Urothelium cell line (cell line): ENCODE measurements at regions not wholly inside any gene's neighbourhood (a gene's known extent, or its start where the extent isn't known, plus 50 kb on each side); places are given as distances from the start of the nearest gene placed in this dataset.

Source experiments
- DNase-seq: peaks from one replicate; pipeline ENCODE4 v3.0.0; 2011; ENCODE audit warnings: low spot score, mixed read lengths
- FAIRE-seq: peaks from 2 replicates; lab custom pipeline; 2011; peaks lifted over from hg19 to GRCh38; lab: Jason Lieb, UNC

DNA sequence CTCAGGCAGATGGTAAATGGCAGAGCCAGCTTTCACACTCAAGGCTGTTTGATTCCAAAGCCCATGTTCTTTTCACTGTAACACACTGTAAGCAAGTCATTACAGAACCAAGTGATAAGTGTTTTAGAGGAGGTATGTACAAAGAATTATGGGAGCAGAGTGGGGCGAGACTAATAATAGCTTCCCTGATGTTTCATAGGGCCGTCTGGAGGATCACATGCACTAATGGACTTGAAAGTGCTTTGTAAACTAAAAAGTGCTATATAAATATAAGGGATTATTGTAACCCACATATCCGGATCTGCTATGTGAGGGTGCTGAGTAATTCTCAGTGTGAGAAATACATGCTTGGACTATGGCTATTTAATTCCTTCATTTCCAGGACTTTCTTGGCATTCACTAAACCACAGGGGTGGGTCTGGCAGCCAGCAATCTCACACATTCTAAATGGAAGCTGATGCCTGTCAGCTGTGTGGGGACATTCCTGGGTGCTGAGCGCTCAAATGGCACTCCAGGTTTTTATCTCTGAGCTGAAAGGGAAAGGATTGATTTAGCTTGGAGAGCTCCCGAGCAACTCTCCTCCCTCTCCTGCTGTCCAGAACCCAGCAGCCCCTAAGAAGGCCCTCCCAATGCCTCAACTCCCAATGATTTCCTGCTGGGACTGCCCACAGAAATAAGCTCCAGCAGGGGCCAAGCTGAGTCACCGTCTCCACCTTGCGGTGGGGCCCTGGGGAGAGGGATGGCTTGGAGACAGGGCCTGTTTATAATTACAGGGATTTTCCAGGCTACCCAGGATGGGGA is 222.8 kb downstream of the SOX11 start:
- DNase-seq (peak; percentile 76), FAIRE-seq (no peak)

DNA sequence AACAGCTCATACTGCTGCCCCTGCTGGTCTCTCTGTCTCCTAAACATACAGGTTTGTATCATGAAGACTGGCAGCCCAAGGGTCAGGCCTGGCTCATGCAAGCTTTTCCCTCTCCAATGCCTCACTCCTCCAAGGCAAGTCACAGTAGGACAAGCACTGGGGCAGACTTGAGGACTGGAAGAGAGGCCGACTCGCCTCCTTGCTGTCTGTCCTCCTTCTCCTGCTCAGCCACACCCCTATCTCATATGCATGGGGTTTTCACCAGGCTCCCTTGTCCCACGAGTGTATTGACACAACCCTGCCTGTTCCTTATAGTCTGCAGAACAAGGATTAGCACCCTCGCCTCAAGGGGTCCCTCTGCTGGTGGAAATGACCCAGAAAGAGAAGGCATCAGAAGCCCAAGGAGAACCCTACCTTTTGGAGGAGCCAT is 223.7 kb downstream of the SOX11 start:
- no peak for FAIRE-seq
- no peak for DNase-seq

DNA sequence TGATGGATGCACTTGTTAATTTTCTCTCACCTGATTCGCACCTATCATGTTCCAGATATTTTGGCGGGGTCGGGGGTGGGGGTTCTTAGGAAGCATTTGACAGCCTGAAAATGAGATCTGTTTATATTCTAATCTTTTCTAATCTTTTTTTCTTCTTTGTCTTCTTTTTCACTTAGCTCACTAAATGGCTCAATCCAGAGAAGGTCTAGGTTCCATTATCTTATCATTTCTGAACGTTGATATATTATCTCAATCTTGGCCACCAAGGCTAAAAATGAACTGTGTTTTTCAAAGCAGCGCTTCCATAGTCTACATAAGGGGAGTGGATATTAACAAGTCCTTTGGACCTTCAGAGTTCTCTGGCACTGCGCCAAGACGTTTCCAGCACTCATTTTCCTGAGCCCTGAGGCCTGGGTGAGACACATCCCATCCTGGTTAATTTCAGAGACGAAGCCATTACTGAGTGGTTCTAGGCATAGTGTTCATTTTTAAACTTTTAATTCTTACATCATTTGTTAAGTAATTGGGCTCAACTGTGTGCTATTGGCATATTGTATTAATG is 229.0 kb downstream of the SOX11 start:
- DNase-seq, result no peak
- FAIRE-seq, result no peak

DNA sequence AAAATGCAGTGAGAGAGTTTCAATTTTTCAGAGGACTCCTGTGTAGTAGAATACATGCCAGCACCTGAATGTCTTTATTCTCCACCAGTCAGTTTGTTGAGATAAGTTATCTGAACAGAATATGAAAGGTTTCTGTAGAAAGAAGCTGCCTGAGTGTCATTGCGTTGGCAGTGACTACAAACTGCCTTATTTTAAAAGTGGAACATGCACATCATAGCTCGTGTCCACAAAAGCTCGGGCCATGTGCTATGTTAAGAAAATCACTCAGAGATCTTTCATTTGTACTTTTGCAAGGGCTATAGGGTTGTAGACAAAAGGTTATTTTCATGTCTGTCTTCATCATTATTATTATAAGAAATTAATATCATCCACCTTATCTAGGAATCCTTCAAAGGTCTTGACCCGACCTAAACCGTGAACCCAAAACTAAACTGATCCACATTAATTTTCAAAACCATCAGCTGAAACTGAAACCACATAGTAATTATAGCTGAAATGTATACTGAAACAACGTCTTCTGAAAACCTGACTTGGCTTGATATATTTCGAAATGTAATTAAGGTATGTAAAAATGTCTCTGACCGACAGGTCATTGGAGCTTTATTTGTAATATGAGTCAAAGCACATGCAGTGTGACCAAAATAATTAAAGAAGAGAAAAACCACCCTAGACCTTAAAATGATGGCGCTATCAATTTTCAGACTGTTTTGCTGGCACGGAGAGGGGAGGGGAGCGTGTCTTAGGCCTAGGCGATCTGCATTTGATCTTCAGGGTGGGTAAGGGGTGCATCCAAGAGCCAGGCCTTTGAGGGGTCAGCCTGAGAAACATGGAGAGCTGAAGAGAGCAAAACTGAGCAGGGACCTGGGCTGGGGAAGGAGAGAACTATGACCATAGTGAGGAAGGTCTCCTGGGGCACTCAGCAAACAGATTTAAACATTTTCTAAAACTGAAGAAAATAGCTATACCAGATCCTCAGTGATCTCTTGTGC is 232.1 kb downstream of the SOX11 start:
- FAIRE-seq (no peak), DNase-seq (no peak)

DNA sequence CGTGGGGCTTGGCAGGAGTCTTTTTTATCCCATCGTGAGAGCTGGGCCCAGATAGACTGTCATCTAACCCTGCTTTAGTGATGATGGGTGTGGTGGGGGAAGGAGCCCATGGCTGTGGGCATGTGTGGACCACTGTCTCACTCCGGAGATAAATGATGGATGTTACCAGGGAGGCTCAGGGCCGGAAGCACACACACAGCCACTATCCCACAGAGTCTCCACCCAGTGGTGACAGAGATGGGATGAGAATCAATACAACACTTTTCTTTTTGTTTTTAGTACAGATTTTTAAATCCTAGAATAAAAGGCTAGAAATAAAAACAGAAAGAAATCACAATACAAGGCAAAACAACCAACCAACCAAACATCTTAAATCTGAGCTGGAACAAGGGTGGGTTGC is 233.4 kb downstream of the SOX11 start:
- DNase-seq (no peak), FAIRE-seq (no peak)

DNA sequence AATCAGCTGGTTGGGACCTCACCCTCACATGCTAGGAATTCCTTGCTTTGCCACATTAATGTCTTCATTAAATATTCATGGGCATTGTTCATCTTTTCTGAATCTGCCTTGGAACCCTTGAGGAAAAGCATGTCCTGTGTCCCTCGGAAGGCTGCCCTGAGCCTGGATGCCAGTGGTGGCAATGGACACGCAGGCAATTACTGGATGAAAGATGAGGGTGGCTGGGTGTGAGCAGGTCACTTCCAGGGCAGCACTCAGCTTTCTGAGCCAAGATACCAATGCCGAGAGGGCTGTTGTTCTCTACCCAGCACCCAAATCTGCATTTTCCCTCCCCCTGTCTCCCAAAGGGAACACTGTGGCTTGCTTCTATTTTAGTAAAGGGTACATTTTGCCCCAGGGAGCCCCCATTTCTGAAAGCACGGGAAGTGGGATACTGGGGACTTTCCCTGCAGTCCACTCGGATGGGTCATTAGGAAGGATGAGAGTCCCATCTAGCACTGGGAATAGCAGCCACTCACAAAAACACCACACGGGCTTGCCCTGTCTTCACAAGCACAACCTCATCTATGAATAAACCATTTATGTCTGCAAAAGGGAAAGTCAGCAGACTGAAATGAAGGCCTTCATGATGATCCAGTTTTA is 234.8 kb downstream of the SOX11 start:
- no peak for FAIRE-seq
- no peak for DNase-seq

DNA sequence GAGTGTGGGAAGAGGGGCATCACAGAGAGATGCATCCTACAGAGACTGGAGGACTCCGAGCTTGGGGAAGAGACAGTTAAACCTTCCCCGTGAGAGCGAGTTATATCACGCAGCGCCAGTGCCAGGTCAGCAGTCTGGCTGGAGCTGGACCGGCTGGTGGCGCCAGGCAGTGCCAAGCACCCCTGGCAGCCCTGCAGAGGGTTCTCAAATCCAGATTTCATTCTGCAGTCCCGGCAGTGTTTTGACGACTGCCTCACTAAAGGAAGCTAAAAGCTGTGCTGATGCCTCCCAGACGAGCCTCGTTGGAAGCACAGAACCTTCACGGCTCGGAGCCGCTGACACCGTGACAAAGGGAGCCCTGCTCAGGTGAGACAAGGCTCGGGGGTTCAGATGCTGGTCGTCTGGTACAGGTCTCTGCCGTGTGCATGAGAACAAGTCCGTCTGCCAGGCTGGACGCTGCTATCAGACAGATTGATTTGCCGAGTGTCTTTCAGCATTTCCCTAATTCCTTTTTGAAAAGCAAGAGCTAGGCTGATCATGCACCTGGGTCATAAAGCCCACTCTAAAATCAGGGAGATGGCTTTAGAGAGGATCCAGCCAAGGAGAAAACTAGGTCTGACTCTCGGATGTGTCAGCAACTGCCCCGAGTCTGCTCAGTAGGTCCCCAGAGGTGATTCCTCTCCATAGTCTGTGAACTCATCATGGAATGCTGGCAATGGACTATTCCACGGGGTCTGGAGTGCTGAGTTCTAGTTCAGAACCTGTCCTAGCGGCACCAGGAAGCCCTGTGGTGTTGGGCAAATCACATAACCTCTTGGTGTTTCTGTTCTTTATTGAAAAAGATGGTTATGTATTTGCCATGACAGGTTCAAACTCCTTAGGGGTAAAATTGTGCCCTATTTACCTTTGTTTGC is 240.6 kb downstream of the SOX11 start:
- DNase-seq (no peak), FAIRE-seq (no peak)

DNA sequence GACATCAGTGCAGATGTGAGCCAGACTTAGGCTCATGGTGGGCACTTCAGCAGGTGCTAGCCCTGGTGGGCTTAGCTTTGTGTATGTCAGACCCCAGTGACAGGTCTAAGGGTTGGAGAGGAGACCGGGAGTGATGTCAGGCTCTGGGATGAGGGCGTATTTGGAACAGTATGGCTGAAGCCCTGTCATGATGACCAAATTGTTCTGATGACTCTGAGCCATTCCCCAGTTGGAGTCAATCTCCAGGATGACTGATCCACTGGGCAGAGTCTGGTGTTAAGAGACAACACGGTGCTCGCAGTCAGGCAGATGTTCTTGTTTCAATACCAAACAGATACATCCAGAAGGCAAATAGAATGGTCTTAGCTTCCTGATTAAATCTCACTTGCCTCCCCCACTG is 241.5 kb downstream of the SOX11 start:
- DNase-seq, result no peak
- no peak for FAIRE-seq

DNA sequence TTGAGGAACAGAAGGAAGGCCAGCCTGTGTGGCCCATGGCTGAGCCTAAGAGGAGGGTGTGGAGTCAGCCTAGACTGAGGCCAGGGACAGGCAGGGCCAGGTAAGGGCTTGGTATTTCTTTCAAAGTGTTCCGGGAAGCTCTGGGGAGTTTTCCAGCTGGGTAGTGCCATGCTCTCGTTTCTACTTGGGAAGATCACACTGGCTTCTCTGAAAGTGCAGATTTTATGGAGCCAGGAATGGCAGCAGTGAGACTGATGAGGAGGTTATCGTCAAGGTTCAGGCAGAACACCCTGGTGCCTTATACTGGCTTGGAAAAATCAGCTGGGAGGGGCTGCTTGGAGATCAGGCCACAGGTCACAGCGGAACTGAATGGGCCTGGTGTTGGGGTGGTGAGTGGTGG is 245.1 kb downstream of the SOX11 start:
- FAIRE-seq (no peak), DNase-seq (no peak)

DNA sequence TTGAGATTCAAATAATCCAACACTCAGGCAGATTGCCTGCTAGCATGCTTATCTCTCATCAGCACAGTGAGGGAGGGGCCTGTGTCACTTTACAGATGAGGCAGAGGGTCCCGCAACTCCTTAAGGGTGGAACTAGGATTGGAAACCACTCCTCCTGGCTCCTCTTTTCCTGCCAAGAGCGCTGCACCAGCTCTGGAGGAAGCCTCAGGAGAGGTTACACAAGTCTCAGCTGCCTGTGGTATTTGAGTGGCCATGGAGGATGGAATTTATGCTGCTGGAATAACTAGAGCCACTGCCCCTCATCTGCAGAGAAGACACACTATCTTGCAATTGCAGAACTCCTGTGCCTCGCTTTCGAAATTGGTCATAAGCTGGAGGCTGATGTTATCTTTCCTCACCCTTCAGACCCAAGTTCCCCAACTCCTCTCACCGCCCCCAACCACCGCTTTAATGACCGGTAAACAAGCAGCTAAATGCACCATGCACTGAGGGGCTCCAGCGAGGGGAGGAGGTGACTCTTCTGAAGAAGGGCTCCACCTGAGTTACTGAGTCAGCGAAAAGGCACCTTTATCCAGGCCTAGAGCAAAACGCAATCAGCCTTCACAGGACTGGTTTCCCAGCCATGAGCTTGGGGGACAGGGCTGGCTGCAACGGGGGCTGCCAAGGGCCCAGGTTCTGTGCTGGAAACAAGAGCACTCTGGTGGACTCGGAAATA is 245.8 kb downstream of the SOX11 start:
- FAIRE-seq, result no peak
- no peak for DNase-seq

DNA sequence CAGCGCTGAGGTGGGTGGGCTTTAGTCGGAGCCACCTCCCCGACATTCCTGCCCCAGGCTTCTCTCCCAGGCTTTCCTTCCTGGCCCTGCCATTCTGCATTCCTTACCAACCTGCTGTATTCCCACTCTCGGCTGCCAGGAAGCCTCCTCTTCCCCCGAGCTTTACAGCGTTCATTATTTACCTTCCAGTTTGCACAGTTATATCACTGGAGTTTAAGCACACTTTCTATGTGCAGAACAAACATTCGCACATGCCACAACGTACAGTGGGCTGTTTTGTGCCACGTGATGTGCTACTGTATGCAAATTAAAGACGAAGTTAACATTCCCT is 246.3 kb downstream of the SOX11 start:
- DNase-seq (no peak), FAIRE-seq (no peak)

DNA sequence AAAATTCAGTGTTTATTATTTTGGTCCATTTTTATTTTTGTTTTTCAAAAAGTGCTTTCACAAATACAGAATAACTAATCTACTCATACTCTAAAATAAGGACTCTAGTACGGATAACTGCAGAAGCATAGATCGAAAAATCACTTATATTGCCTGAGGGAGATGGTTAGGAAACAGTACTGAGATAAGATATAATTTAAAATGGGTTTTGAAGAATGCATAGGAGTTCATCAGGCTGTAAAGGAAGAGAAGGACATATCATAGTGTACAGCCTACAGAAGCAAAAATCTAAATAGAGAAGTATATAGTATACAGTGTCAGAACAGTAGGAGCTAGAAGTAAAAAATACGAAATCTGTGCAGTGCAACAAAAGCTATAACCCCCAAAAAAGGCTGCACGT is 247.4 kb downstream of the SOX11 start:
- no peak for DNase-seq
- no peak for FAIRE-seq

DNA sequence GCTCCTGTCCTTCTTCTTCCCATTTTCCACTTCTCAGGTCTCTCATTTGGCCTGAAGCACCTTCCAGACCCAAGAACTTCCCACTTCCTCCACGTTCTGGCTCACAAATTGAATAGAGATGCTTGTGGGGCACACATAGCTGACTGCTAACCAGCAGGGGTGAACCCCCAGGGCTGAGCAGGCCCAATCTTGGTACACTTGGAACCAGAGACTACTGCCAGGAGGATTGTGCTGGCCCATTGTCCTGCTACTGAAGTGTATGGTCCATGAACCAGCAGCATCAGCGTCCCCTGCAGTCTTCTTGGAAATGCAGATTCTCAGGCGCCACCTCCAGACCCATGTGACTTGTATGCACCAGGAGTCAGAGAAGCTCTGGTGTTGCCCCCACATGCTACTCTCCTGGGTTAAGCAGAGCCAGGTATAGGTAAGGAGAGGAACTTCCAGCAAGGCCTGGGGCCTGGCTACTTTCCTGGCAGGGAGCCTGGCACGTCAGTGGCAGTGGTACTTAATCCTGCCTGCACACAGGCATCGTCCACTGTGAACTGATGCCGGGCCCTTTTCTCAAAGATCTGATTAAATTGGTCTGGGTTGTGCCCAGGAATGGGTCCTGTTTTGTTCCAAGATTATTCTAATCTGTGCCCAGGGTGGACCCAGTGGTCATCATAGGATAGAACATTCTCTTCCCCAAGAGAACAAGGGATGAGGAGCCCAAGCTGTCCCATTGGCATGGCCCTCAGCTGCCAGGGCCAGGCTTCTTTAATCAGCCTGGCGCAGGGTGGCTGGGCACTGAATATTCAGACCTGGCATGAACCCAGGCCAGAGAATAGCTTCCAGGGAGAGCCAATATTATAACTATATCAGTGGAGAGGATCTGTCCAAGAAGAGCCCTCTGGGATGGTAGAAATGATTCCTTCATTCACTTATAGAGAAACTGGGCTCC is 248.7 kb downstream of the SOX11 start:
- DNase-seq, result no peak
- FAIRE-seq, result no peak

DNA sequence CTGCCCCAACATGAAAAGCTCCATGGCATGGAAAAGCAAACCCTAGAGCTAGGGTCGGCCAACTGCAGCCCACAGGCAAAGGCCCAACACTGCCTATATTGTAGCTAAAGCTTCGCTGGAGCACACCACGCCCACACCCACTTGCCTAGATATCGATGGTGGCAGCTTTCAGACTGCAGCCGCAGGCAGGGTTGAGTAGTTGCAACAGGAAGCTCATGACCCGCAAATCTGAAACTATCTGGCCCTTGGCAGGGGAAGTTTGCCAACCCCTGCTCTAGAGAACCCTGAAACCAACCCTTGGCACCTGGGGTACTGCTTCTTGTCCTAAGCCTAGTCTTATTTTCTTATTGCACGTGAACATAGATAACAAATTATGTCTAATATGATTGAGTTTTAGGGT is 250.0 kb downstream of the SOX11 start:
- DNase-seq, result no peak
- no peak for FAIRE-seq

DNA sequence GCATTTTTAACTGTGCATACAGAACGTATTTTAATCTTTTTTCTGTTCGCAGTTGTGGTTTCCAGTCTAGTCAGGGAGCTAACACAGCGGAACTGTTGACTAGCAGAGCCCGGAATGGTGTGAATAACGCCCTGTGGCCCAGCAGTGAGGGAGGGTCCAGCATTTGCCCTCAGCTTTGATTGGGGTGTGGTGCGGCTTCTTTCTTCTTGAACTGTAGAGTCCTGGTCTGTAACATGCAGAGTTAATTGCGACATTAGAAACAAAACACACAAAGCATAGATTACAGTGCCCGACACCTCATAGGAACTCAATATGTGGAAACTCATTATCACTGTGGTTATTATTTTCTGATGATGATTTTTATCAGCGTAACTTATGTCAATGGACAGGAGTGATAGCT is 253.6 kb downstream of the SOX11 start:
- FAIRE-seq (no peak), DNase-seq (no peak)

DNA sequence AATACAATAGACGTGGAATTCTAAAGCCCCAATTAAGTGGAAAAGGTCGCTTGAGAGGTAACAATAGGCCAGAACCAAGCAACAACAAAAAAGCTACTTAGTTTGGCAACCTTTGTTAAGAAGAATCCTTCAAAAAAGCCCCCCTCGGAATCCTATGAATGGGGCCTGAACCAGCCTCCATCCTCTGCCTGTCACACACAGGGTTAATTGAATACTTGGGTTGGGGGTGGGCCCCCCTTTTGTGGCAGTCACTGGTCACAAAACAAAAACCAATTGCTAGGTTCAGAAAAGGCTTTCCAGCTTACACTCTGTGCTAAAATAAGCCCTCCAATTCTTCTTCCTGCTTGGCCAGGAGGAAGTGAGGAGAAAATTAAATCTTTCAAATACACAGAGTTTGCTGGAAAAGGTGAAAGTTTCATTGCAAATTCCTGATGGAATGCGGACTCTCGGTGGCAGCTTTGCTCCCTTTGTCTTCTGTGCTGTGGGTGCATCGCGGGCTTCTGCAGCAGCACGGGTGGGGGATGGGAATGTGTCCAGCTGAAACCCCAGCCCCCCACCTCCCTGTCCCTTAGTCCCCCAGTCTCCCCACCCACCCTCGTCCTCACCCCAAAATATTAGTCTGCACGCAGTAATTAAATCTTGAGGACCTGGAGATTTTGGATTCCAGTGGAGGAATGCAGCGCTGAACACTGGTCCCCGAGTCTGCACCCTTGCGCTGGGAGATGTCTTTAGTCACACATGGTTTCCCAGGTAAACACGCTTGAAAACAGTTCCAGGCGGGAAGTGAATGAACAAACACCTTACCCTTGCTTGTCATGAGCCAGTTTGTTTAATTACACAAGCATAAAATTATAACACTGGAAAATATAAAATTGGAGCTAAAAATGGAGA is 254.3 kb downstream of the SOX11 start:
- DNase-seq (no peak), FAIRE-seq (no peak)

DNA sequence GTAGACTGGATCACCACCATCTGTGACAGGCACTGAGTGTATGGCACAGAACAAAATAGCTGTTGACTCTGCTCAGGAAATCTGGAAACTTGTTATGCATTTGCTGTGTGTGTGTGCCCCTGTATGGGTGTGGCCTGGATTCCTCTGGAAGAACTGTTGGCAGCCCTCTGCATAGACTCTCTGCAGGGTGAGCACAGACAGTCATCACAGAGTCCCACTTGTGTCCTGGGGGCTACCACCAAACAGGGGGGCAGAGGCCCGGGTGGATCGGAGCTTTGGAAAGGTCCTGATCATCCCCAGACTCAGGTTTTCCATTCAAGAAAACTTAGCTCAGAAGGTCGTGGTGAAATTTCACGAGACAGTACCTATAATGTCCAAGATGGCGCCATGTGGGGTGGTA is 258.6 kb downstream of the SOX11 start:
- DNase-seq (no peak), FAIRE-seq (no peak)

DNA sequence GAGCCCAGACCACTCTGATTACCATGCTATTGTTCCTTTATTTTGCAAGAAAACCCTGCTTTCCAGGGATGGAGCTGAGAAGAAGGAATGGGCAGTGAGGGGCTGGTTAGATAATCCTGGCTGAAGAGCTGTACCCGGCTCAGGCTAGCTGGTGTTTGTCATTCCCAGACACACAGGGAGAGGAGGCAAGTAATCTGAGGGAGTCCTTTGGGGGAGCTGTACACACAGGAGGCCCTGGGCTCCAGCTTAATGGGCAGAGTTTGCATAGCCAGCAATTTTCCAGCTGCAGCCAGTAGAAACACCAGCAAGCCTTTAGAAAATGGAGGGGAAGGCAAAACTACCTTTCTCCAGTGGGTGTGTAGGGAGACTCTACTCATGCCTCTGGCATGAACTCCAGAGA is 259.3 kb downstream of the SOX11 start:
- no peak for DNase-seq
- FAIRE-seq, result no peak
